Pancreas (tissue), 10 donors: ENCODE measurements at regions not wholly inside any gene's neighbourhood (a gene's known extent, or its start where the extent isn't known, plus 50 kb on each side); places are given as distances from the start of the nearest gene placed in this dataset.
"Not testable (repeated sequence)": the region's sequence is repeated elsewhere in the genome, so short reads cannot be mapped to it uniquely, and the experiment has no call there.

Experiments used
- ATAC-seq, 4 donors: fragments of 200-7000 bp; cut with Tn5 transposase; one replicate each; pipeline versions ENCODE4 v1.8.0 to v1.9.1; 2020; ENCODE audit warnings: mild to moderate bottlenecking in 4 of 4, moderate library complexity in 4 of 4
- DNase-seq, 6 donors: peaks; one replicate each; pipeline ENCODE4 v3.0.0-alpha.2; 2020
- FAIRE-seq: peaks from 2 replicates; lab custom pipeline; 2012; peaks lifted over from hg19 to GRCh38; lab: Jason Lieb, UNC
- H3K27ac ChIP-seq, 4 donors: fragments of 200-600 bp; sonication (generic); 1 replicate in 3 of 4; 2 replicates in 1 of 4; pipeline versions ENCODE4 v1.5.0 to v1.8.0; 2020
- H3K27me3 ChIP-seq, 4 donors: fragments of 200-600 bp; one replicate each; pipeline ENCODE4 v1.8.0; 2021
- H3K36me3 ChIP-seq, 3 donors: fragments of 200-600 bp; sonication (generic) in 1 of 3; one replicate each; pipeline versions ENCODE4 v1.5.0 to v1.8.0; 2020 to 2021
- H3K4me1 ChIP-seq, 3 donors: fragments of 200-600 bp; one replicate each; pipeline ENCODE4 v1.8.0; 2021
- H3K4me3 ChIP-seq, 4 donors: fragments of 200-600 bp; sonication (generic) in 2 of 4; one replicate each; pipeline versions ENCODE4 v1.5.0 to v1.8.0; 2020 to 2021
- H3K9me3 ChIP-seq, 4 donors: fragments of 200-600 bp; one replicate each; pipeline ENCODE4 v1.8.0; 2021
- CTCF ChIP-seq, 4 donors: fragments of 200-600 bp; sonication (generic) in 3 of 4; IDR thresholded peaks; one replicate each; pipeline versions ENCODE4 v1.5.0 to v1.8.0; 2021; ENCODE audit warnings: antibody characterized with exemption in 4 of 4
- WGBS, 2 donors: extraction: QIAGEN DNeasy Blood & Tissue Kit; methylation state at CpG; one replicate each; pipeline ENCODE4 v1.1.7; 2013; 5-methylcytosine and 5-hydroxymethylcytosine counted together
- intact Hi-C, 3 donors: fragments of 100-400 bp; cut with DNase I; formaldehyde crosslinking; loops; one replicate each; pipeline versions ENCODE4 v1.11.1 to v1.14.2; 2022
- donor health status: healthy with polysubstance abuse.
- donor health status: DM: no; HTN: no; CAD: no; lungs with moderate emphysema.
- donor health status: DM: no; HTN: no; CAD: no.
- donor health status: control.
- donor health status: control.
- donor health status: Bipolar disorder and iron deficiency.
- donor health status: DM: yes; HTN: yes; CAD: no.
- donor health status: DM: no; HTN: no; CAD: no.
- donor health status: DM: no; HTN: no; CAD: no.
- donor health status: DM: yes; HTN: yes; CAD: no.

DNA sequence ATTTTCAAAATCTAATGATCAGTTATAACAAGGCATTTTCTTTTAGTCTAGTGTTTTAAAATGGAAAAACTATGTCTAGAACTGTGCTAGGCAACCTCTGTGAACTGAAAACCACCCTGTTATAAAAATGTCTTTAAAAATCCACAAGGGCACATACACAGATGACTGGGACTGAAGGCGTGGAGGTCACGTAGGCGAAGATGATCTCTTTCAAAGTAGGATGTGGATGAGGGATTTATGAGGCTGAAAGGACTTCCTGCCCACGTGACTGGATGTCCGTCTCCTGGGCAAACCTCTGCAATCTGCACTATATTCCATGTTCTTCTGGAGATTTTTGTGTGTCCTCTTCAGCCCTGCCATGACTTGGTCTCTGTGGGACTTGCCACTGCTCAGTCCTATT lies 84.2 kb upstream of the ZNF536 start:
- Histone ChIP-seq H3K4me1 (no peaks in the 10 kb centered on the region), H3K36me3 (no peaks in the 10 kb centered on the region), H3K4me3 (no peak overlapping the region), H3K27ac (no peak overlapping the region), H3K27me3 (peaks cover 0 to under 1% (median 0%) of the 10 kb centered on the region in 4 donors), H3K9me3 (no peaks in the 10 kb centered on the region)
- FAIRE-seq (no peak), ATAC-seq (no peak), DNase-seq (no peak)
- no peak for TF ChIP-seq CTCF (IDR thresholded peaks at IDR 0.05)
- intact Hi-C loops, result no loop called here
- 59 to 70% methylated on average over 5 of the region's 5 CpGs for WGBS, 2 donors

GRCh38 chr19:30288911-30289310 lies 83.3 kb upstream of the ZNF536 start:
- Histone ChIP-seq H3K4me3 (no peak overlapping the region), H3K27ac (no peak overlapping the region), H3K27me3 (no peaks in the 10 kb centered on the region), H3K4me1 (no peaks in the 10 kb centered on the region), H3K9me3 (no peaks in the 10 kb centered on the region), H3K36me3 (no peaks in the 10 kb centered on the region)
- no peak for DNase-seq
- 48 to 51% methylated on average over 3 of the region's 3 CpGs for WGBS, 2 donors
- no peak for ATAC-seq
- TF ChIP-seq CTCF (IDR thresholded peaks at IDR 0.05), result no peak
- intact Hi-C loops, result no loop called here
- no peak for FAIRE-seq

- Histone ChIP-seq H3K4me3 (no peak overlapping the region), H3K27me3 (no peaks in the 10 kb centered on the region), H3K4me1 (no peaks in the 10 kb centered on the region), H3K36me3 (no peaks in the 10 kb centered on the region), H3K9me3 (no peaks in the 10 kb centered on the region), H3K27ac (no peak overlapping the region)
- DNase-seq, result no peak
- intact Hi-C loops, result no loop called here
- WGBS, 2 donors, result 74 to 80% methylated on average over 9 of the region's 9 CpGs
- TF ChIP-seq CTCF (IDR thresholded peaks at IDR 0.05), result no peak
- no peak for FAIRE-seq
- ATAC-seq, result no peak
Measured at GRCh38 chr19:30289336-30289735, 82.8 kb upstream of the ZNF536 start.

GRCh38 chr19:30290805-30291204 lies 81.4 kb upstream of the ZNF536 start:
- H3K36me3 ChIP-seq, intact Hi-C loops, ATAC-seq: not testable (repeated sequence)

DNA sequence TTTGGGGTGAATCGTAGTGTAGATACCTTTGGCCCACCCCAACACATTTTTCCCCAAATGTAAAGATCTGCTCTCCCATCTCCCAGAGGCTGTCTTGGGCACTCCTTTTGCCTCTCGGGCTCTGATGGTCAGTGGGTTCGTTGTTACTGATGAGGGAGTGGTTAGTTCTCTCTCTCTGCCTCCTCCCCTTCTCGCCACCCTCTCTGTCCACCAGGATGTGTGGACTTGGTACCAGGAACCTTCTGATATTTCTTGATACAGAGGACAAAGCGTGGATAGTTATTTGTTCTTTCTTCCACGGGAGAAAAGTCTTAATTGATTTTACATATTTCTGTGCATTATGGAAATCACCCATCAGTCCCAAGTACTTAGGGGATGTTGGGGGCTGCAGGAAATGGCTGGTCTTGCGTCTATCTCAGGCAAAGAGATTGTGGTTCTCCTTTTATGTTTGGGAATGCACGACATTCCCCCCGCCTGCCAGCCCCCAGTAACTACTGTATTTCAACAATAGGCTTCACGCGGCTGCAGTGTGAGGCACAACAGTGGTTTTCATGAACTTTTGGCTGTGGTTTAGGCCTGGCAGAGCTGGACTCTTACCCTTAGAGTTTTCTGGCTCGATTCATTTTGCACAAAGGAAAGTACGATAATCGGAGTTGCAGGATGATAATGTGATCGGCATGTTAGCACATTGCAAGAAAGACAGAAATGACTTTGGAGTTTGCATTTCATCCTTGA lies 79.0 kb upstream of the ZNF536 start:
- 64 to 72% methylated on average over 15 of the region's 15 CpGs for WGBS, 2 donors
- no peak for TF ChIP-seq CTCF (IDR thresholded peaks at IDR 0.05)
- H3K27ac ChIP-seq, result no peak overlapping the region

More at GRCh38 chr19:30290805-30291204, 81.4 kb upstream of the ZNF536 start:
- not testable (repeated sequence) for H3K9me3 ChIP-seq, FAIRE-seq, H3K27me3 ChIP-seq, H3K4me3 ChIP-seq, H3K27ac ChIP-seq, H3K4me1 ChIP-seq, DNase-seq

More for the DNA sequence above, 79.0 kb upstream of the ZNF536 start:
- H3K36me3 ChIP-seq, result no peaks in the 10 kb centered on the region
- intact Hi-C loops, result no loop called here
- no peaks in the 10 kb centered on the region for H3K4me1 ChIP-seq
- DNase-seq (no peak), ATAC-seq (no peak), FAIRE-seq (no peak)
- no peaks in the 10 kb centered on the region for H3K27me3 ChIP-seq
- H3K4me3 ChIP-seq, result no peak overlapping the region
- no peaks in the 10 kb centered on the region for H3K9me3 ChIP-seq
